ENCODE measurements at regions not wholly inside any gene's neighbourhood (a gene's known extent, or its start where the extent isn't known, plus 50 kb on each side); places are given as distances from the start of the nearest gene placed in this dataset.

DNA sequence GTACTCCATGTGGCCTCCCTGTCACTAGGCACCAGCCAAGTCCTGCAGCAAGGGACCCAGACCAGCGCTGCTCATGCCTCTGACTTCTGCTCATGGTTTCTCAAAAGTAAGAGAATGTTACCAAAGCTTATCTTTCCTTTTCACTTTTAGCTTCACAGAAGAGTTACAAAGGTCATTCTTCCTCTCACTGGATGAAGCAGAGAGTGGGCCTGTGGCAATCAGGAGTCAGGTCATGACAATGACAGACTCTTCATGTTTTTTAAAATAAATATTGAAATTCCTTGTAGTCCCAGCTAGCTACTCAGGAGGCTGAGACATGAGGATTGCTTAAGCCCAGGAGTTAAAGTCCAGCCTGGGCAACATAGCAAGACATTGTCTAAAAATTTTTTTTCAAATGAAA, 126.1 kb downstream of the OSR1 start:
- TF ChIP-seq, protein P1, sequence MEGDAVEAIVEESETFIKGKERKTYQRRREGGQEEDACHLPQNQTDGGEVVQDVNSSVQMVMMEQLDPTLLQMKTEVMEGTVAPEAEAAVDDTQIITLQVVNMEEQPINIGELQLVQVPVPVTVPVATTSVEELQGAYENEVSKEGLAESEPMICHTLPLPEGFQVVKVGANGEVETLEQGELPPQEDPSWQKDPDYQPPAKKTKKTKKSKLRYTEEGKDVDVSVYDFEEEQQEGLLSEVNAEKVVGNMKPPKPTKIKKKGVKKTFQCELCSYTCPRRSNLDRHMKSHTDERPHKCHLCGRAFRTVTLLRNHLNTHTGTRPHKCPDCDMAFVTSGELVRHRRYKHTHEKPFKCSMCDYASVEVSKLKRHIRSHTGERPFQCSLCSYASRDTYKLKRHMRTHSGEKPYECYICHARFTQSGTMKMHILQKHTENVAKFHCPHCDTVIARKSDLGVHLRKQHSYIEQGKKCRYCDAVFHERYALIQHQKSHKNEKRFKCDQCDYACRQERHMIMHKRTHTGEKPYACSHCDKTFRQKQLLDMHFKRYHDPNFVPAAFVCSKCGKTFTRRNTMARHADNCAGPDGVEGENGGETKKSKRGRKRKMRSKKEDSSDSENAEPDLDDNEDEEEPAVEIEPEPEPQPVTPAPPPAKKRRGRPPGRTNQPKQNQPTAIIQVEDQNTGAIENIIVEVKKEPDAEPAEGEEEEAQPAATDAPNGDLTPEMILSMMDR (conservative IDR thresholded peaks at IDR 0.05; ENCODE audit: low read depth, low read length), result no peak
- no peak for TF ChIP-seq POLR2A (IDR thresholded peaks at IDR 0.05; ENCODE audit: low read depth, low read length)
- no peak for TF ChIP-seq CHD1 (IDR thresholded peaks at IDR 0.05; ENCODE audit: low read depth, low read length)
- no peak for TF ChIP-seq FOS (IDR thresholded peaks at IDR 0.05; ENCODE audit: low read depth, low read length)
- no peak for TF ChIP-seq CEBPB (IDR thresholded peaks at IDR 0.05; ENCODE audit: low read depth, low read length)
- TF ChIP-seq RAD21 (IDR thresholded peaks at IDR 0.05; ENCODE audit: low read length), result no peak
- TF ChIP-seq SMC3 (IDR thresholded peaks at IDR 0.05; ENCODE audit: low read depth, low read length), result no peak
- no peak for TF ChIP-seq MXI1 (IDR thresholded peaks at IDR 0.05; ENCODE audit: borderline replicate concordance, low read depth, low read length)
- TF ChIP-seq, protein P2, sequence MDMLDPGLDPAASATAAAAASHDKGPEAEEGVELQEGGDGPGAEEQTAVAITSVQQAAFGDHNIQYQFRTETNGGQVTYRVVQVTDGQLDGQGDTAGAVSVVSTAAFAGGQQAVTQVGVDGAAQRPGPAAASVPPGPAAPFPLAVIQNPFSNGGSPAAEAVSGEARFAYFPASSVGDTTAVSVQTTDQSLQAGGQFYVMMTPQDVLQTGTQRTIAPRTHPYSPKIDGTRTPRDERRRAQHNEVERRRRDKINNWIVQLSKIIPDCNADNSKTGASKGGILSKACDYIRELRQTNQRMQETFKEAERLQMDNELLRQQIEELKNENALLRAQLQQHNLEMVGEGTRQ (IDR thresholded peaks at IDR 0.05; ENCODE audit: low read depth, low read length), result no peak

Data from IMR-90 (cell line).